D721Med (cell line): ENCODE measurements at regions not wholly inside any gene's neighbourhood (a gene's known extent, or its start where the extent isn't known, plus 50 kb on each side); places are given as distances from the start of the nearest gene placed in this dataset.

ENCODE experiments used
- DNase-seq: peaks from one replicate; pipeline ENCODE4 v3.0.0; 2011; ENCODE audit warnings: low spot score; ENCODE audit not compliant: insufficient read length
- FAIRE-seq: peaks from 2 replicates; lab custom pipeline; 2011; peaks lifted over from hg19 to GRCh38; lab: Jason Lieb, UNC
- CTCF ChIP-seq: IDR thresholded peaks from 2 replicates; pipeline ENCODE4 v1.5.1; 2012; ENCODE audit warnings: mild to moderate bottlenecking, control low read depth; ENCODE audit not compliant: insufficient read depth; ENCODE audit errors: missing control alignments

- TF ChIP-seq CTCF: no peak
- no peak for FAIRE-seq
- DNase-seq: no peak
Measured at GRCh38 chr17:77496401-77496801, 355.6 kb downstream of the SEC14L1 start.

GRCh38 chr17:77496831-77497577 is 356.2 kb downstream of the SEC14L1 start:
- DNase-seq (no peak), FAIRE-seq (no peak)
- TF ChIP-seq CTCF: no peak

- DNase-seq (no peak), FAIRE-seq (no peak)
- TF ChIP-seq CTCF: no peak
Measured at GRCh38 chr17:77497578-77497934, 356.8 kb downstream of the SEC14L1 start.

GRCh38 chr17:77498091-77498741 is 357.4 kb downstream of the SEC14L1 start:
- FAIRE-seq: no peak
- no peak for TF ChIP-seq CTCF
- no peak for DNase-seq

GRCh38 chr17:77498791-77499698 is 358.3 kb downstream of the SEC14L1 start:
- TF ChIP-seq CTCF: no peak
- no peak for DNase-seq
- FAIRE-seq: no peak

- DNase-seq: no peak
- no peak for FAIRE-seq
- no peak for TF ChIP-seq CTCF
Measured at GRCh38 chr17:77499699-77500435, 359.1 kb downstream of the SEC14L1 start.
